Gastrocnemius medialis (tissue), 4 donors: ENCODE measurements at regions not wholly inside any gene's neighbourhood (a gene's known extent, or its start where the extent isn't known, plus 50 kb on each side); places are given as distances from the start of the nearest gene placed in this dataset.

Source experiments
- ATAC-seq, 2 donors: fragments of 150-250 bp; one replicate each; pipeline ENCODE4 v1.9.1; 2016
- DNase-seq, 2 donors: peaks; one replicate each; pipeline ENCODE4 v3.0.0-alpha.2; 2019
- H3K27ac ChIP-seq, 4 donors: fragments of 200-600 bp; sonication (generic); 1 replicate in 1 of 4; 2 replicates in 3 of 4; pipeline ENCODE4 v1.5.1; 2016 to 2018; ENCODE audit warnings: mild to moderate bottlenecking in 2 of 4, moderate library complexity in 1 of 4
- H3K27me3 ChIP-seq, 3 donors: fragments of 200-600 bp; sonication (generic) in 2 of 3; 1 replicate in 1 of 3; 2 replicates in 2 of 3; pipeline versions ENCODE4 v1.5.1 to v1.6.0; 2016 to 2019; ENCODE audit warnings: mild to moderate bottlenecking in 1 of 3, moderate library complexity in 1 of 3
- H3K36me3 ChIP-seq, 2 donors: fragments of 200-600 bp; sonication (generic) in 1 of 2; one replicate each; pipeline ENCODE4 v1.5.1; 2017 to 2018
- H3K4me1 ChIP-seq, 2 donors: fragments of 200-600 bp; sonication (generic) in 1 of 2; one replicate each; pipeline ENCODE4 v1.5.1; 2016 to 2017; ENCODE audit warnings: mild to moderate bottlenecking in 2 of 2
- H3K4me3 ChIP-seq, 4 donors: fragments of 200-600 bp; sonication (generic) in 3 of 4; 1 replicate in 1 of 4; 2 replicates in 3 of 4; pipeline ENCODE4 v1.5.1; 2016 to 2019; ENCODE audit warnings: mild to moderate bottlenecking in 2 of 4
- H3K9me3 ChIP-seq, 3 donors: fragments of 200-600 bp; sonication (generic) in 2 of 3; 1 replicate in 1 of 3; 2 replicates in 2 of 3; pipeline ENCODE4 v1.5.1; 2016 to 2019
- CTCF ChIP-seq, 5 experiments: fragments of 450-650 bp in 3 of 5; fragments of 200-600 bp in 2 of 5; sonication (generic) in 2 of 5; IDR thresholded peaks in 4 of 5; conservative IDR thresholded peaks in 1 of 5; 1 replicate in 4 of 5; 2 replicates in 1 of 5; pipeline ENCODE4 v1.5.1; 2016 to 2019; ENCODE audit warnings: antibody characterized with exemption in 5 of 5, mild to moderate bottlenecking in 3 of 5, moderate library complexity in 3 of 5
- POLR2A ChIP-seq, 2 donors: fragments of 450-650 bp; IDR thresholded peaks; one replicate each; pipeline ENCODE4 v1.6.1; 2017; ENCODE audit warnings: antibody characterized with exemption in 2 of 2, mild to moderate bottlenecking in 2 of 2, moderate library complexity in 2 of 2
- in situ Hi-C, 4 donors: fragments of 200-750 bp; cut with MboI; loops; one replicate each; pipeline versions ENCODE4 v1.15.0 to v1.8.0; 2017; ENCODE audit warnings: low sequenced_read_pairs in 4 of 4
- intact Hi-C: fragments of 100-400 bp; cut with DNase I; formaldehyde crosslinking; loops from one replicate; pipeline ENCODE4 v1.15.1; 2023; ENCODE audit warnings: low total_unique reads

GRCh38 chr12:111226680-111227079 lies 142.2 kb downstream of the PHETA1 start:
- intact Hi-C loops, result no loop called here
- in situ Hi-C loops, result no loop called here
- no peaks in the 10 kb centered on the region for H3K9me3 ChIP-seq
- H3K4me1 ChIP-seq, result no peaks in the 10 kb centered on the region
- TF ChIP-seq CTCF (IDR thresholded peaks at IDR 0.05 in 4 of 5, conservative IDR thresholded peaks at IDR 0.05 in 1 of 5) (no peak), POLR2A (IDR thresholded peaks at IDR 0.05) (no peak)
- ATAC-seq, result no peak
- no peak overlapping the region for H3K4me3 ChIP-seq
- no peaks in the 10 kb centered on the region for H3K36me3 ChIP-seq
- no peak for DNase-seq
- no peak overlapping the region for H3K27ac ChIP-seq
- H3K27me3 ChIP-seq, result no peaks in the 10 kb centered on the region

GRCh38 chr12:111225307-111225706 lies 143.6 kb downstream of the PHETA1 start:
- no peaks in the 10 kb centered on the region for H3K4me1 ChIP-seq
- H3K9me3 ChIP-seq, result no peaks in the 10 kb centered on the region
- H3K27me3 ChIP-seq, result no peaks in the 10 kb centered on the region
- TF ChIP-seq POLR2A (IDR thresholded peaks at IDR 0.05), result no peak
- no peak for TF ChIP-seq CTCF (IDR thresholded peaks at IDR 0.05 in 4 of 5, conservative IDR thresholded peaks at IDR 0.05 in 1 of 5)
- ATAC-seq (no peak), DNase-seq (no peak)
- in situ Hi-C loops, result no loop called here
- no peaks in the 10 kb centered on the region for H3K36me3 ChIP-seq
- intact Hi-C loops, result no loop called here
- no peak overlapping the region for H3K4me3 ChIP-seq
- no peak overlapping the region for H3K27ac ChIP-seq

DNA sequence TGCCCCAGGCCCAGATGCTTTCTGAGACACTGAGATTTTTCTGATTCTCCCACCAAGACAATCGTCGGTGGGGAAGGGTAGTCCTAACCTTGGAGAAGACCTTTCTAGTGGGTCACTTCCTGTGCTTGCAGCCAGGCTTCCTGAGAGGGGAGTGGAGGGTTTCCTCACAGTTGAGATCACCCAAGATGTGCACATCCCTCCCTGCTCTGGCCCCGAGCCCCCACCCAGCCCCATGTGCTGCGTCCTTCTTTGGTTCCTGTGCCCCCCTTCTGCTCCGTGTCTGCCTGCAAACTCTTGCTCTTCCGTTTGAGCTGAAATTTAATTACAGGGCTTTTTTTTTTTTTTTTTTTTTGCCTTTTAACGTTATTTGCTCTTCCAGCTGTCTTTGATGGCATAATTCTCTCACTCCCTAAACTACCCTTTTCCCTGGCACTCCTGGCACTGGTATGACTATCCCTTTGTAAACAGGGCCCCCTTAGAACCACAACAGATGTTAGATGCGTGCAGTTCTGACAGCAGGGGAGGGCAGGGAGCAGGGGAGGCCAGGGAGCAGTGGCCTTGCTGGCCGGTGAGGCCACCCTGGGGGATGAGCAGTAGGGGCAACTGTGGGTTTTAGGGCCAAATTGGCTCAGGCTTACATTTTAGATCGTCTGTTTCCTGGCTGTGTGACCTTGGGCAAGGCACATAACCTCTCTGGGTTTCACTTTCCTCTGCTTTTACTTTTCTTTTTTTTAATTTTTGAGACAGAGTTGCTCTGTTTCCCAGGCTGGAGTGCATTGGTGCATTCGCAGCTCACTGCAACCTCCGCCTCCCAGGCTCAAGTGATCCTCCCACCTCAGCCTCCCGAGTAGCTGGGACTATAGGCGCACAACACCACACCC lies 144.5 kb downstream of the PHETA1 start:
- in situ Hi-C loops, result no loop called here
- ATAC-seq (no peak), DNase-seq (no peak)
- no peaks in the 10 kb centered on the region for H3K9me3 ChIP-seq
- H3K4me1 ChIP-seq, result no peaks in the 10 kb centered on the region
- intact Hi-C loops, result no loop called here
- TF ChIP-seq CTCF (IDR thresholded peaks at IDR 0.05 in 4 of 5, conservative IDR thresholded peaks at IDR 0.05 in 1 of 5) (no peak), POLR2A (IDR thresholded peaks at IDR 0.05) (no peak)
- no peak overlapping the region for H3K4me3 ChIP-seq
- no peaks in the 10 kb centered on the region for H3K36me3 ChIP-seq
- no peaks in the 10 kb centered on the region for H3K27me3 ChIP-seq
- no peak overlapping the region for H3K27ac ChIP-seq

- no peak for TF ChIP-seq POLR2A (IDR thresholded peaks at IDR 0.05)
- H3K4me3 ChIP-seq, result no peak overlapping the region
- ATAC-seq (no peak), DNase-seq (no peak)
- no peaks in the 10 kb centered on the region for H3K9me3 ChIP-seq
- H3K27ac ChIP-seq, result no peak overlapping the region
- intact Hi-C loops, result no loop called here
- no peaks in the 10 kb centered on the region for H3K36me3 ChIP-seq
- no peaks in the 10 kb centered on the region for H3K27me3 ChIP-seq
- in situ Hi-C loops, result no loop called here
- no peaks in the 10 kb centered on the region for H3K4me1 ChIP-seq
Measured at GRCh38 chr12:111222523-111222922, 146.4 kb downstream of the PHETA1 start.

DNA sequence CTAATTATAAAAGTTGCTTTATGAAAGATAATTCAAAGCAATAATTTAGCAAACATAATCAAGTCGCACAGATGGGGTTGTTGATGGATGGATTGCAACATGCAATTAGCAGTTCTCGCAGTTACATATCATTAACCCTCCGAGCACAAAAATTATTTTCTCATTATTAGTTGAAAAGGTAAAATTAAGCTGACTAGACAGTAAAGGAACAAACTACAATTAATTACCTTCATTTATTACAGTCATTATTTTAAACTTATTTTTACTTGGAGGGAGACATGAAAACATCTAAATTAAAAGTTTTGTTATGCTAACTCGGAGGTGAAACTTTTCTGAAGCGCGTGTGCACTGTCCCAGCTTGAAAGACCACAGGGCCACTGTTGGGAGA lies 146.9 kb downstream of the PHETA1 start:
- Histone ChIP-seq H3K27ac (no peak overlapping the region), H3K4me1 (no peaks in the 10 kb centered on the region), H3K27me3 (no peaks in the 10 kb centered on the region), H3K9me3 (no peaks in the 10 kb centered on the region), H3K4me3 (no peak overlapping the region), H3K36me3 (no peaks in the 10 kb centered on the region)
- ATAC-seq, result no peak
- TF ChIP-seq POLR2A (IDR thresholded peaks at IDR 0.05), result no peak
- TF ChIP-seq CTCF (IDR thresholded peaks at IDR 0.05 in 4 of 5, conservative IDR thresholded peaks at IDR 0.05 in 1 of 5), result no peak
- DNase-seq, result no peak
- intact Hi-C loops (no loop called here), in situ Hi-C loops (no loop called here)
